ENCODE measurements at regions not wholly inside any gene's neighbourhood (a gene's known extent, or its start where the extent isn't known, plus 50 kb on each side); places are given as distances from the start of the nearest gene placed in this dataset.

GRCh38 chr2:193332941-193333340 is 1138.2 kb upstream of the TMEFF2 start (continued):
- no peak for TF ChIP-seq ZNF609 (CRISPR knock-in tag; IDR thresholded peaks at IDR 0.05; ENCODE audit: borderline replicate concordance)
- no peak for TF ChIP-seq ZBTB34 (CRISPR knock-in tag; IDR thresholded peaks at IDR 0.05)
- no peak for TF ChIP-seq ZNF550 (CRISPR knock-in tag; IDR thresholded peaks at IDR 0.05; ENCODE audit: borderline replicate concordance)
- TF ChIP-seq ZNF737 (CRISPR knock-in tag; IDR thresholded peaks at IDR 0.05; ENCODE audit: borderline replicate concordance) = no peak
- TF ChIP-seq AKNA (CRISPR knock-in tag; IDR thresholded peaks at IDR 0.05; ENCODE audit: borderline replicate concordance) = no peak
- TF ChIP-seq ZNF383 (CRISPR knock-in tag; IDR thresholded peaks at IDR 0.05; ENCODE audit: borderline replicate concordance) = no peak
- TF ChIP-seq ZFP62 (CRISPR knock-in tag; IDR thresholded peaks at IDR 0.05) = no peak
- TF ChIP-seq PHB2 (IDR thresholded peaks at IDR 0.05; ENCODE audit: partially characterized antibody) = no peak
- no peak for TF ChIP-seq ZNF644 (CRISPR knock-in tag; IDR thresholded peaks at IDR 0.05; ENCODE audit: low read depth)
- no peak for TF ChIP-seq ZNF343 (CRISPR knock-in tag; IDR thresholded peaks at IDR 0.05)
- TF ChIP-seq ZNF276 (CRISPR knock-in tag; IDR thresholded peaks at IDR 0.05; ENCODE audit: low read depth) = no peak
- TF ChIP-seq GABPB1 (CRISPR knock-in tag; IDR thresholded peaks at IDR 0.05) = no peak
- no peak for TF ChIP-seq NCOR1 (IDR thresholded peaks at IDR 0.05; ENCODE audit: borderline replicate concordance, low read length)
- no peak for TF ChIP-seq ADNP (CRISPR knock-in tag; IDR thresholded peaks at IDR 0.05)
